Suppressor macrophage (primary cell): ENCODE measurements at regions not wholly inside any gene's neighbourhood (a gene's known extent, or its start where the extent isn't known, plus 50 kb on each side); places are given as distances from the start of the nearest gene placed in this dataset.

ENCODE experiments used
- DNase-seq, 4 experiments: peaks; one replicate each; pipeline ENCODE4 v3.0.0-alpha.2; 2020 to 2022

DNA sequence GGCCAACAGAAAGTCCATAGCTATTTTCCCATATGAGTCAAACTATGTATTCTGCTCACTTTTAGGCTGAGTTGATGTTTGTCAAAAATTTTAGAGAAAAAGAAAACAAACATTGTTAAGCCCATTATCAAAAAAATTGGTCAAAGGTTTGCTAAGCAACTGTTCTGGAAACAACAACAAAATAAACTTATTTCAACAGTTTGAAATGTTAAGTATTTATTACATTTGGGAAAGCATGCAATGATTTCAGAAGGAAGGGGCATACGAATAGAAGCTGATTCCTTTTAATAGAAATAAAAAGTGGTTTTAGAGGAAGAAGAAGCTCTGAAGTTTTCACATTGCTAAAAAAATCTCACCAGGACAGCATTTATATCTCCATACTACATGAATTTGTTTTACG, 1837.5 kb upstream of the CELF4 start:
- DNase-seq: no peak

DNA sequence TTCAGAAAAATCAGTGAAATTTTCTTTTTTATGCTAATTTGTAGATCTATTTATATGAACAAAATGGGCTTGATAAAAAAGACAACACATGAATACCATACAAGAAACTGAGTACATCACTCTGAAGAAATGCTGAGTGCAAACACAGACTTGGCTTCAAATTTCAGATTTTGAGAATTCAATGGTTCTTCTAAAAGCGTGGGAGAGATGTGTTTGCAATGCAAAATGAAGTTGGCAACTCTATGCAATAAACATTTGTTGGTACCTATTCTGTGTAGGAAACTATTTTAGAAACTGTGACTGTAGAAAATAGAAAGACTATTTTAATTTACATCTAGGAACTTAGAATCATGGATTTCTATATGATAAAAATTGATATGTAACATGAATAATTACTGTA, 1834.1 kb upstream of the CELF4 start:
- DNase-seq: no peak

DNA sequence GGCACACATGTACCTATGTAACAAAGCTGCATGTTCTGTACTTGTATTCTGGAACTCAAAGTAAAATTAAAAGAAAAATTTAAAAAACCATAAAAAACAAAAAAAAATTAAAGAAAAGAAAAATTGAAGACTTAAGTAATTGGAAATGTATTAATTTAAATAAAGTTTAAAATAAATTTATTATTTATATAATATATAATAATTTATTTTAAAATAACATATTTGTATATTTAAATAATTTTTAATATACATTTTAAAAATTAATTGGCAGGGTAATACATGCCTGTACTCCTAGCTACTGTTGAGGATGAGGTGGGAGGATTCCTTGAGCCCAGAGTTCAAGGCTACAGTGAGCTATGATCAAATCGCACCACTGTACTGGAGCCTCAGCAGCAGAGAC, 1830.6 kb upstream of the CELF4 start:
- DNase-seq: no peak

DNA sequence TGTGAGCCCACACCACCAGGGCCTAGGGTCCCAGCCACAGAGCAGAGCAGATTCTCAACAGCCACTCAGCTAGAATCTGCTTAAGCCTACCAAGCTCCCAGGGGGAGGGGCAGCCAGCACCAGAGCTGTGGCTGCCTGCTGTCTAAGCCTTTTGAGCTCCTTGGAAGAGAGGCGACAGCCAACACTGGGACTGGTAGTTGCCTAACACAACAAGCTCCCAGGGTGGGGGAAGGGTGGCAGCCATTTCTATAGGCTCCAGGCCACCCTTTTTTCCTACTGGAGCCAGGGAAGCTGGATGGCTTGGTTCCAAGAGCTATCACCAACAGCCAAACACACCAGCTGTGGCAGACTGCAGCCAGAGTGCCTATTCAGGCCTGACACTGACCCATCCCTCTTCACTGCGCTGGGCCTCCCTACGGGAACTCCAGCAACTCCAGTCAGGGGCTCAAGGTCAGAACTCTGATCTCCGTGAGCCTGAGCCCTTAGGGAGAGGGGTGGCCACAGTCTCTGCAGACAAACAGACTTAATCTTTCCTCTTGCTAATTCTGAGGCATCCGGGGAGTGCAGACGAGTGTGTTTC, 1824.3 kb upstream of the CELF4 start:
- no peak for DNase-seq

DNA sequence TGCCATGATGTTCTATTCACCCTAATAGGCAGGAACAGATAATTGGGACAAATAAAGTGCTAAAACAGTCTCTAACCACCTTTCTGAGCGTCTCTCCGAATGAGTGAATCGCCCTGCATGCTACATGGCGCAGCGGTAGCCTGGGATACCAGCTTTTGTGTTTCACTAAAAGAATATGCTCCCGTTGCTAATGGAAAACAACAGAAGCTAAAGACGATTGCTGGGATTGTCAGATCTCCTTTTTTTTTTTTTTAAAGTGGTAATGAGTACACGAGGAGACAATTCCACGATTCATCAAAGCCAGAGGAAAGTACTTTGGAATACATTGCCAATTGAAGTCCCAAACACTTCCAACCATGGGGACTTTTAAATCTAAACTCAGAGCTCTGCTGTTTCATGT, 1815.3 kb upstream of the CELF4 start:
- no peak for DNase-seq

DNA sequence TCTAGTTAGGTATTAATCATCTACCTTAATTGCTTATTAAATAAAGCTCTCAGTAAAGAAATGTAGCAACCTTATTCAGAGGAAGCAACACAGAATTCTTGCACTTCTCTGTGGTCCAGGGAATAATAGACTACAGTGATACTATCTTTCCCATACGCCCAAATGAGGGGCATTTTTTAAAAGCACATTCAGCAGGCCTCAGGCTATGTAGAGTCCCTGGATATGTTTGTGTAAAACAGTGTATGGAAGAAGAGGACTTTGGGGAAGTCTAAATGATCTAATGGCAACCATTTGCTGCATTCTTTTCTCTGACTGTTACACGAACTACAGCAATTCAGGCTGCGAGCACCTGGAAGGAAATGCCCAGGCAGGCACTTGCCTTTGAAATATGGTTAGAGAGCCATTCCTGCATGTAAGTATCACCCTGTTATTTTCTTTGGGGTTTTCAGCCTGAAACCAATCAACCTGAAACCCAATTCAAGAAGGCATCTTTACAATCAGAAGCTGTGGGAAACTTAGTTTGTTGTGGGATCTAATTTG, 1814.7 kb upstream of the CELF4 start:
- DNase-seq: no peak

DNA sequence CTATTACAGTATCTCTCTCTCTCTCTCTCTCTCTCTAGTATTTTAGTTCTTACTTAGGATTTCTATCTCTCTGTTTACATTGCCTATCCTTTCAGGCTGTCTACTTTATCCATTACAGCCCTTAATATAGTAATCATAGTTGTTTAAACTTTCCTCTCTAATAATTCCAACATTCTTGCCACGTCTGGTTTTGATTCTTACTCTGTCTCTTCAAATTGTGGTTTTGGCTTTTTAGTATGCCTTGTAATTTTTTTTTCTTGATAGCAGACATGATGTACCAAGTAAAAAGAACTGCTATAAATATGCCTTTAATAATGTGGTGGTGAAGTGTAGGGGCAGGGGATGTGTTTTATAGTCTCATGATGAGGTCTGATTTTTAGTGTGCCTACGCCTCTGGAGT, 1809.5 kb upstream of the CELF4 start:
- DNase-seq: no peak

DNA sequence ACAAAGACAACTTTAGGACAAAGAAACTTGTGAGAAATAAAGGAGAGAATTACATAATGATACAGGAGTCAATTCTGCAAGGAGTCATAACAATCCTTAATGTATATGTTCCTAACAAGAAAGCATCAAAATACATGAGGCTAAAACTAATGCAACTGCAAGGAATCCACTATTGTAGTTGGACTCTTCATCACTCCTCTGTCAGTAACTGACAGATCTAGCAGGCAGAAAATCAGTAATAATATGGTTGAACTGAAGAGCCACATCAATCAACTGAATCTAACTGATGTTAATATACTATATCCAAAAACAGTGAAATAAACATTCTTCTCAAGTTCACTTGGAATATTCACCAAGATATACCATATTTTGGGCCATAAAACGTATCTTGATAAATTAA, 1806.4 kb upstream of the CELF4 start:
- DNase-seq: no peak

DNA sequence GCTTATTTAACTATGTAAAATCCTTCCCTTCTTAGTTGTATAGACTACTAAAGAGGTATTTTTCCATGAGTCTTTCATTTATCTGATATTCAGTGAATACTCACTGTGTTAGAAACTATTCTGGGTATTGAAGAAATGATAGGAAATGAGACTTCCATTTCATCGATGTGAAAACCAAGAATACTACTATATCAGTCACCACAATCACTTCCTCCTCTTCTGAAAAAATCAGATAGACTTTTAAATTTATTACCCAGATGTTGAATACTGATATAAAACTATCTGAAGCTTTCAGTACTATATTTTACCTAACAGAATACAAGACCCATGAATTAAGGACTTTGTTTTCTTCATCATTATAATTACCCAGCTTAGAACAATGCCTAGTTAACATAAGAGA, 1801.1 kb upstream of the CELF4 start:
- DNase-seq: no peak

DNA sequence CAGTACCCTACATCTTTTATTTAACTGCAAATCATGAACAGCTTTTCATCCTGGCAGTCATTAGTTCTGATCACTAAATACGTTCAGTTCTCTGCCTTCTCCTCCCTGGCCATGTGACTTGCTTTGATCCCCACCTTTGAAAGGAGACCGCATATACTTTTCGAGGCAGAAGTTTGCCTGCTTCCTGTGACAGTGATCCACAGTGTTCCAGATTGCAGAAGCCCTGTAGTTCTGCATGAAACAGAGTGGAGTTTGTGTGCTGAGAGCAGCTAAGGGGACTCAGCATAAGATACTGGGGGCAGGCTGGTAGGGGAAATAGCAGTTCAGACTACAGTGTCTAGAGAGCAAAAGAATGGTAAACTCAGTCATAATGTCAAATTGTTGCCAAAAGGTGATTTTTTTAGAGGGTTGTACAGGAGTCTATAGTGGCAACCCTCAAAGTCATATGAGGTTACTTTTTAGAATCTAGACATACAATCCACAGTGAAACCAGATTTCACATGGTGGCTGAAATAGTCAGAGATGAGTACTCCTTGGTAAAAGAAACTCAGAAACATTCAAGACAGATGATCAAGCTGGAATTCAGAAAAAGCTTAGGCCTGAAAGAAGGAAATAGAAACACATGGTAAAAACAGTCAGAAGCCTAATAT, 1800.4 kb upstream of the CELF4 start:
- DNase-seq: peak in 1 of 4 experiments; percentile 3

DNA sequence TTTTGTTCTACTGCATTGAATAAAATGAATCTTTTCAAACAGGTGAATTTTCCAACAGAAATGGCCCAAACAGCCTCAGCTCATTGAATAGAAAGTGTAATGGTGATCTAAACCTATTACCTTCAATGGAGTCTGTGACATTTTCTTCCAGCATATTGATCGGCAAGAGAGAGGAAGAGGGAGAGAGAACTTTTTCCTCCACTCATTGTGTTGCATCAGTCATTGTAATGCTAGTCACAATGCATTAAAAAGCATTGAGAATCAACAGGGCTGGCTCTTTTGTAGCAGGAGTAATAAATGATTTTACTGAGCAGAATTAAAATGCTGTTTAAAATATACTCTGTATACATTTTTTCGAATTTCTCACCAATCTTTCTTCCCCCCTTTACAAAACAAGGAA, 1794.5 kb upstream of the CELF4 start:
- no peak for DNase-seq

DNA sequence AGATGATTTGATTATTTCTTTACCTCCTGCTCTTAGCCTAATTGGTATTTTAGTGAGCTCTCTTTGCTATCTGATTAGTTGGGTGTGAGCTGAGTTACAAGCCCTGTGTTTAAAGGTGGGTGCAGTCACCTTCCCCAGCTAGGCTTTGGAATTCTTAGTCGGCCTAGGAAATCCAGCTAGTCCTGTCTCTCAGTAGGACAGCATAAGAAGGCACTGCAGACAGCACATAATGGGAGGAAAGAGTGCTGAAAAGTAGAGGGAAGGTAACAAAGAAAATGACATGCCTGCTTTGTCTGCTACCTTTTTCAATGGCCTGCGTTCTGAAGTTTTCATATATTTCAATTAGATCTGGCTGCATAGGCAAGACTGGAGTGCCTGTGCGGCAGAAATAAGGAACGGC, 1794.0 kb upstream of the CELF4 start:
- DNase-seq: no peak

DNA sequence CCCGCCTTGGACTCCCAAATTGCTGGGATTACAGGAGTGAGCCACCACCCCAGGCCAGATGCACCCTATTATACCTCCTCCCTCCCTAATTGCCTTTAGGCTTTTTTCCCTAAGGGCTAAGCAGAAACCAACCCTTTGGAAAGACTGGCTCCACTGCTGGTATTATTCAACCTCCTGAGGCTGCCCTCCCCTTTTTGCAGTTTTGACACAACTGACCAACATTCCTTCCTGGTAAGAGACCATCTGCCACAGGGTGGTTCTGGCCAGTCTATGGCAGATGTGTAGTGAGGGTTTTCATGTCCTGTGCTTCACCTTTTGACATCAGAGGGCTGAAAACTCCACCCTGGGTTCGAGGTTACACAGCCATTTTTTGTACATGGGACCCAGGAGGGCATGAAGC, 1785.3 kb upstream of the CELF4 start:
- no peak for DNase-seq

DNA sequence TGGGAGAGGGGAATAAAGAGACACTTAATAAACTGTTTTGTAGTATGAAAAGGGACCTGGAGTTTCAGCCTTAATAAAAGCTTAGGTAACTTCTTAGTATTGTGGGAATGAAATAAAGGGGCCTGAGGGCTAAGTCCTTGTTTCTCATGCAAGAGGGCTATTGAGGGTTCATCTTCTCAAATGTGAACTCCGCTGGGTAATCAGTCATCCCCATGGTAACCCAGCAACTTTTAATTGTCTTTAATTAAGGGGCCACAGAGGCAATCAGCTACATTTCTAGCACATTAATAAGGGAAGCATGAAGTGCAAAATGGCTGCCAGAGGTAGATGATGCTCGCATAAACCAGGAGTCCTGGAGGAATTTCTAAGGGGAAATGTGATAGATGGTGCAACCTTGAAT, 1784.2 kb upstream of the CELF4 start:
- DNase-seq: no peak

DNA sequence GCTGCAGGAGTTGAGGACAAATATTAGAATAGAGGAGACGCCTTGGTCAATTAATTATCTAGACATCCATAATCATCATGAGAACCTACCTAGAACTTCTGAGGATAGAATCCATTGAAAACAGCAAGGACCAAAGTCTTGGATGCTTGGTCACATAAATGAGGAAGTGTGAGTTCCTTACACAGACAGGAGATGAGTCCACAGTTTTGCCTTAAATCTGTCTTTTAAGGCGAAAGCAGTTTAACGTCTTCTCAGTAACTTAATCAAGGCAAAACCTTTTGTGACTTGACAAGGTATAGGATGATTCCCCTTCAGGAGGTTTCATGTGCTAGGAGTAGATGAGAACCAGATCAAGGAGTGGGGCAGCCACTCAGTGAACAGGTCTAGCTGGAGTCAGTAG, 1783.2 kb upstream of the CELF4 start:
- DNase-seq: peak in 3 of 4 experiments; percentile 1 to 37 (median 36)

DNA sequence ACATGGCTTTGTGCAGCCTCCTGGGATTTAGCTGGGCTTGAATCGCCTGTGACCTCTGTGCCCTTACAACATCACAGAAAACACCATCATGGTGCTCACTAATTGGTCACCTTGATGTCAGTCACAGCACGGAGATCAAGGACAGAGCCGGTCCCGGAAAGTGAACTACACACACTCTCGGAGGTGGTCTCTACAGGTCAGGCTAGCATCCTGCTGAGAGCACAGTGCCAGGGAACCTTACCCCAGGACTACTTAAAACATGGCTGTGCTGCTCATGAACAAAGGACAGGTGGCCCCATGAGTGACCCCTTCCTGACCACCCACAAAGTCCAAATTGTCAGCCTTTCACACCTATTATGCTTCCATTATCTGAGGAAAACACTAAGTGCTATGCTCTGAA, 1782.1 kb upstream of the CELF4 start:
- DNase-seq: no peak

DNA sequence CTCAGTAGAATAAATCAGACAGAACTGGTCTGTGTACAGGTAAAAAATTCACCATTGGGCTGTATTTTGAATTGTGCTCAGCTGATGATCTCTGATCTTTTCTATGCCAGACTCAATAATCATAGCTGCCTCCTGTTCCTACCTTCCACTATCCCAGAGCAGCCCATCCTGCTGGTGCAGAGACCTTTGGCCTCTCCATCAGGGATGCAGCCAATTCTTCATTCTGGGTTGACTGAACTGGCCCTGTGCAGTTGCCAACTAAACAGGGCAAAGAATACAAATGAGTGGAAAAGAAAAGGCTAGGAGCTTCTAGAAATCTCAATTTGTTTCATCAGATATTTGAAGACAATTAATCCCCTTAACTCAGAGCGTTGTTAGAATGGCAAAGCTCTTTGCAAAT, 1781.3 kb upstream of the CELF4 start:
- no peak for DNase-seq

DNA sequence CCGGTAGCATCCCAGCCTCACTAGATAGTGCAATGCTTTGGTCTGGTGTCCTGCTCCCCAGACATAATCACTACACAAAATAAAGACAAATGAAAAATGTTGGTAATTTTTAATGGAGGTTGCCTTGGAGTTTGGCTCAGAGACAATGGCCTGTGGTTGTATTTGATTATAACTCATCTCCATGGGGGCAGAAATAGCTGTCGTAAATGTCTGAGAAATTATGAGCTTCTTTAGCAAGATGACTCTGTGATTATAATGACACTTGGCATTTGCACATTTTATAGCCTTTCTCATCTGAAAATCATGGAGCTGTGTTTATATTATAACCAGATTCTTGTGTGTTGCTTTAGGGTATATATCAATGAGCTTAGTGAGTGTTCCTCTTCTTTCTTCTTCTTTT, 1779.7 kb upstream of the CELF4 start:
- no peak for DNase-seq

DNA sequence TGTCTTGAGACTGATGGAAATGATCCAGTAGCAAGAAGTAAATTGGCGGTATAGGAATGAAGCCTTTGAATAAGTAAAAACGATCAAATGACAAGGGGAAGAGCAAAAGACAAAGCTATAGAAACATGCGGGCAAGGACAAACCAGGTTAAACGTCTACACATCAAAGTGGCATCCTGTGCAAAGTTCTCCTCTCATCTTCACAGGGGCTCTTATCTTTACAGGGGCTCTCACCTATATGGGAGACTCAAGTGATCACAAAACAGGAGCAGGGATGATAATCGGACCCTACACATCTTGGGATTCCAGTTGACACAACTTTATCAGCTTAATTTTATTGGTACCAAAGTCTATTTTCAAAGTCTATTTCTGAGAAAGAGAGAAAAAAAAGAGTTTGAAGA, 1778.9 kb upstream of the CELF4 start:
- no peak for DNase-seq

DNA sequence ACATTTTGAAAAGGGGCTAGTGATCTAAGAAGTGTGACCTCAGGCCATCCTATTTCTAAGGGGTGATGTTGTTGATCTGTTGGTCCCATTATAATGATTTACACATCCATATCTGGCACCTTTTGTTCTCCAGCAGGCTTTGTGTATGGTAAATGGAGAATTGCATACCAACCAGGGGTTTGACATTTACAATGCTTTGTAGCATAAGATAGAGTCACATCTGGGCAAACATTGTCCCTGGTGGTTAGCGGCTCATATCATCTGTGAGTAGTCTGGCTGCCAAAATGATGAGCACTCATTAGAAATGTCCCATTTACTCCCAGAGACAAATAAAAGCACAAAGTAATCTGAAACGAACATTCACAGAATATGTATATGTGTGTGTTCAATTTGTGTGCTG, 1775.5 kb upstream of the CELF4 start:
- no peak for DNase-seq

DNA sequence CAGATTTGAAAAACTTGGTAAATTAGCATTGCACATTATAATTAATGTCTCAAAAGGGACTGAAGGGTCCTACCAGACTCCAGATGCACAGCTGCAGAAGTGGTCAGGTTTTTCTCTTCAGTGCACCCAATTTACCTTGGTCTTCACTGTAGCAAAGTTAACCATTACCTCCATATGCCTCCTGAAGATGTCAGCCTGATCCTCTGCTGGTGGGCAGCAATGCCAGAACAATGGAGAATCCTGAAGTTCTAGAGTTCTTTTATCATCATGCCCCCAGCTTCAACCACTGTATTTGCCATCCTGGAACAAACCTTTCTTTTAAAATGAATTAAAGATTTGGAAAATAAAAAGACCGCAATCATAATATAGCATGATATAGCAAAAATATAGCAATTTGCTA, 1774.8 kb upstream of the CELF4 start:
- DNase-seq: no peak

DNA sequence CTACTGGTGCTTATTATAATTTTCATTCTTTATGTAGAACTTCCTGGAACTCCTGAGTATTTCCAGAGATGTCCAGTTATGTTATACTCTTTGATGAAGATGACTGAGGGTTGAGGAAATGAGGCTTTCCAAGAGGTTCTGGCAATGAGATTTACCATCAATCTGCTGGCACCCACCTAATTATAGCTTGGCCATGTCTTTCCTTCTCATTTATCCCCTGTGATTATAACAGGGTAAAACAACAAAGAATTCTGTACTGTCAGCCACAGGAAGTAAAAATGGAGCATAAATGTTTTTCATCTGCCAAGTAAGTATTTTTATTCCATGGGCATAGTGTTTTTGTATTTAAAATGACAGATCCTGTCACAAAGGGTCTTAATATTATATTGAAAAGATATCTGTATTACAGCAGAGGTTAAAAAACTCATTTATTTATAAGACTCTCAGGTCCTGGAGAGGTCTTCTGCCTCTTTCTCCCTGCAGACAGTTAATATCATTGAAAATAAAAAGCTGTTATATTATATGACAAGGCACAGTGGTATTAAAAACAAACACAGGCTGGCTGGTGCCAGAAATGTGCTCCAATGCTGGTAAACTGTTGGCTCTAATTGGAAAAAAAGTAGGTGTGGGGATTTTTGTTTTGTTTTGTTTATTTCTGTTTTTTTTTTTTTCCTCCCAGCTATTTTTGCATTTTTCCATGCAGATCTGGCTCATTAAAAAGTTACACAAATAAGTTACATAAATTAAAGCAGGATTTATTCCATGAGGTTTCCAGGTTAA, 1764.1 kb upstream of the CELF4 start:
- no peak for DNase-seq

DNA sequence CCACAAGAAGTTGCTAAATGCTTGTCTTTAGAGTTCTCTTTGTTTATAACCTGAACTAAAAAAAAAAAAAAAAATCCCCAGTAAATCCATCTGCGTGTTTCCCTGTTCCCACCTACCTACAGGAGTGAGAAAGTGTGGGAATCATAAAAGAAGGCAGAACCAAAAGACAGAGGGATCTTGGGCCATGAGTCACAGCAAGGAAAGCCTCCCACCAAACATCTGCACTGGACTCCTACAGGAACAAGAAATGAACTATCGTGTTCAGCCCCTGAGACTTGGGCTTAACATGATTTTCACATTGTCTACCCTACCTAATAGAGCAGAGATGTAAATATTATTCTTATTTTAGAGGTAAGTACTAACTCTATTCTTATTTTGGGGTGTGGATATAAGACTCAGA, 1761.2 kb upstream of the CELF4 start:
- DNase-seq: no peak

DNA sequence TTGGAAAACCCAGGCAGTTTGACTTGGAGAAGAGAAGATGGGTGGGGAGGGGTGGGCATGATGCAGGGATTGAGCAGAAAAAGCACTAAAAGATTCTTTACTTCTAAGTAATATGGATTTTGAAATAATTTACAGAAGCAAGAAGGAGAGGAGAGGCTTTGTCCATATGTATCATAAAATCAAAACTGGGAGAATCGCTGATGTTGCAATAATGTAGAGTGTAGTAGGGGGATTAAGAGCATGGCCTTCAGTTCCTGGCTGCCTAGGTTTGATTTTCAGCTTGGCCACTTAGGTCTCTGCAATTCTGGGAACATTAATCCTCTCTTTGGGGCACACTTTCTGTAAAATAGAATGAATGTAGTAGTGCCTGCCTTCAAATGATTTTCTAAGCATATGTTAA, 1760.4 kb upstream of the CELF4 start:
- DNase-seq: no peak
